Keratinocyte (primary cell): ENCODE measurements at regions not wholly inside any gene's neighbourhood (a gene's known extent, or its start where the extent isn't known, plus 50 kb on each side); places are given as distances from the start of the nearest gene placed in this dataset.

ENCODE experiments used
- DNase-seq: peaks from one replicate; pipeline ENCODE4 v3.0.0-alpha.2; 2011; ENCODE audit warnings: low read depth, missing footprints, low spot score
- FAIRE-seq: peaks from 2 replicates; lab custom pipeline; 2011; peaks lifted over from hg19 to GRCh38; lab: Jason Lieb, UNC
- H2AFZ ChIP-seq: 2 replicates; pipeline ENCODE4 v1.6.0; 2012; ENCODE audit warnings: low read length, control low read depth, inconsistent platforms; ENCODE audit not compliant: control insufficient read depth
- H3K27ac ChIP-seq: 2 replicates; pipeline ENCODE4 v1.5.1; 2011; ENCODE audit warnings: low read length; ENCODE audit not compliant: control insufficient read depth, insufficient read depth
- H3K27me3 ChIP-seq: 3 replicates; pipeline ENCODE4 v1.6.0; 2011; ENCODE audit warnings: low read length; ENCODE audit not compliant: control insufficient read depth, insufficient read depth; ENCODE audit errors: extremely low read depth
- H3K36me3 ChIP-seq, 2 experiments: 2 replicates in 1 of 2; 3 replicates in 1 of 2; pipeline ENCODE4 v1.5.1; 2011; ENCODE audit warnings: low read length in 2 of 2, mild to moderate bottlenecking in 1 of 2; ENCODE audit not compliant: control insufficient read depth in 2 of 2, insufficient read depth in 2 of 2; ENCODE audit errors: extremely low read depth in 1 of 2
- H3K4me1 ChIP-seq: 3 replicates; pipeline ENCODE4 v1.5.1; 2011; ENCODE audit warnings: low read length; ENCODE audit not compliant: control insufficient read depth, insufficient read depth; ENCODE audit errors: extremely low read depth
- H3K4me2 ChIP-seq: 3 replicates; pipeline ENCODE4 v1.6.0; 2011; ENCODE audit warnings: low read depth, low read length; ENCODE audit not compliant: control insufficient read depth, insufficient read depth; ENCODE audit errors: extremely low read depth
- H3K4me3 ChIP-seq, 3 experiments: fragments of 200-600 bp in 1 of 3; sonication (generic) in 1 of 3; 2 replicates in 2 of 3; 3 replicates in 1 of 3; pipeline ENCODE4 v1.5.1; 2011 to 2016; ENCODE audit warnings: low read length in 3 of 3, mild to moderate bottlenecking in 3 of 3, control low read depth in 2 of 3, inconsistent platforms in 1 of 3, low read depth in 1 of 3, mixed read lengths in 1 of 3, mixed run types in 1 of 3, moderate library complexity in 1 of 3; ENCODE audit not compliant: control insufficient read depth in 2 of 3, insufficient read depth in 2 of 3; ENCODE audit errors: extremely low read depth in 1 of 3
- H3K79me2 ChIP-seq: 2 replicates; pipeline ENCODE4 v1.6.0; 2012; ENCODE audit warnings: low read length; ENCODE audit not compliant: control insufficient read depth, insufficient read depth
- H3K9ac ChIP-seq: 3 replicates; pipeline ENCODE4 v1.6.0; 2011; ENCODE audit warnings: low read length; ENCODE audit not compliant: control insufficient read depth, insufficient read depth; ENCODE audit errors: extremely low read depth
- H3K9me1 ChIP-seq: 3 replicates; pipeline ENCODE4 v1.6.0; 2011; ENCODE audit warnings: low read length; ENCODE audit not compliant: control insufficient read depth, insufficient read depth; ENCODE audit errors: extremely low read depth
- H3K9me3 ChIP-seq: 2 replicates; pipeline ENCODE4 v1.5.1; 2012; ENCODE audit warnings: low read depth, low read length; ENCODE audit not compliant: control insufficient read depth
- H4K20me1 ChIP-seq: 3 replicates; pipeline ENCODE4 v1.6.0; 2011; ENCODE audit warnings: low read length; ENCODE audit not compliant: control insufficient read depth, insufficient read depth; ENCODE audit errors: extremely low read depth
- CTCF ChIP-seq, 3 experiments: IDR thresholded peaks in 1 of 3; conservative IDR thresholded peaks in 1 of 3; optimal IDR thresholded peaks in 1 of 3; 2 replicates in 2 of 3; 3 replicates in 1 of 3; pipeline versions ENCODE3 to v1.5.1; 2011; ENCODE audit warnings: low read length in 3 of 3, mild to moderate bottlenecking in 3 of 3, moderate library complexity in 2 of 3, control low read depth in 1 of 3, inconsistent platforms in 1 of 3; ENCODE audit not compliant: insufficient read depth in 2 of 3; ENCODE audit errors: extremely low read depth in 1 of 3
- EZH2 ChIP-seq: IDR thresholded peaks from one replicate; pipeline ENCODE4 v1.6.1; 2012; ENCODE audit warnings: inconsistent platforms, mild to moderate bottlenecking, low read length, moderate library complexity
- dilution Hi-C: fragments of 300-500 bp; cut with MboI; formaldehyde crosslinking; loops from one replicate; pipeline ENCODE4 v1.7.0; 2020; ENCODE audit warnings: low sequenced_read_pairs; ENCODE audit not compliant: extremely low pct_ligation_motif_present

- Histone ChIP-seq H3K79me2 (no peaks in the 10 kb centered on the region), H3K27ac (no peak overlapping the region), H3K9me3 (no peaks in the 10 kb centered on the region), H3K4me1 (peaks cover 28% of the 10 kb centered on the region), H3K4me2 (no peak overlapping the region), H4K20me1 (no peaks in the 10 kb centered on the region), H3K9ac (no peak overlapping the region), H3K4me3 (no peak overlapping the region), H3K27me3 (no peaks in the 10 kb centered on the region), H3K36me3 (no peaks in the 10 kb centered on the region), H3K9me1 (peaks cover 3% of the 10 kb centered on the region), H2AFZ (no peak overlapping the region)
- TF ChIP-seq CTCF (optimal IDR thresholded peaks at IDR 0.05 in 1 of 3, IDR thresholded peaks at IDR 0.05 in 1 of 3, conservative IDR thresholded peaks at IDR 0.05 in 1 of 3; ENCODE audit: extremely low read depth in 1 of 3, insufficient read depth in 2 of 3, low read length in 3 of 3) (no peak), EZH2 (no peak)
- FAIRE-seq (no peak), DNase-seq (no peak)
- dilution Hi-C loops: no loop called here
Measured at GRCh38 chr12:107431942-107432341, 253.7 kb upstream of the PWP1 start.

- Histone ChIP-seq H3K27ac (no peak overlapping the region), H3K79me2 (no peaks in the 10 kb centered on the region), H3K4me3 (no peak overlapping the region), H3K36me3 (no peaks in the 10 kb centered on the region), H3K4me2 (no peak overlapping the region), H3K9me1 (peaks cover 3% of the 10 kb centered on the region), H3K9me3 (no peaks in the 10 kb centered on the region), H3K4me1 (peaks cover 24% of the 10 kb centered on the region), H2AFZ (no peak overlapping the region), H3K9ac (no peak overlapping the region), H3K27me3 (no peaks in the 10 kb centered on the region), H4K20me1 (no peaks in the 10 kb centered on the region)
- dilution Hi-C loops: no loop called here
- TF ChIP-seq CTCF (optimal IDR thresholded peaks at IDR 0.05 in 1 of 3, IDR thresholded peaks at IDR 0.05 in 1 of 3, conservative IDR thresholded peaks at IDR 0.05 in 1 of 3; ENCODE audit: extremely low read depth in 1 of 3, insufficient read depth in 2 of 3, low read length in 3 of 3): no peak
- TF ChIP-seq EZH2: no peak
- DNase-seq: no peak
- FAIRE-seq: no peak
Measured at GRCh38 chr12:107435072-107435471, 250.5 kb upstream of the PWP1 start.
